ENCODE measurements at regions not wholly inside any gene's neighbourhood (a gene's known extent, or its start where the extent isn't known, plus 50 kb on each side); places are given as distances from the start of the nearest gene placed in this dataset.
"Not testable (repeated sequence)": the region's sequence is repeated elsewhere in the genome, so short reads cannot be mapped to it uniquely, and the experiment has no call there.

DNA sequence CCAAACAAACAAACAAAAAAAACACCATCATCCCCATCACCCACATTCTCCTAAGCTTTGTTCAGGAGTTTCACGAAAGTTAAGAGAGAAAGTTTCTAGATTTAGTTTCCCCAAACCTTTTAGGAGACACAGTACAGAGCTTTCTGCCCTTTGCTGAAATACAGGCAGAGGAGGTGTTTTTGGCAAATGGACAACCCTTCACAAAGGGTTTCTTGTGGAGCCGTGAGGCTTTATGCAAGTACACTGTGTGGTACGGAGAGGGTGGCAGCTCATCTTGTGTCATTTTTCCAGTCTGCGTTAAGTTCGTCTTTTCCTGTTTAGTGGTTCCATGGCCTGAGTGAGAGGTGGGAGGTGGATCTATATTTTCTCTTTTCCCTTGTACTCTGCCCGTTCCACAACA is 215.5 kb upstream of the PRKCQ start:
- DNase-seq, result no peak

DNA sequence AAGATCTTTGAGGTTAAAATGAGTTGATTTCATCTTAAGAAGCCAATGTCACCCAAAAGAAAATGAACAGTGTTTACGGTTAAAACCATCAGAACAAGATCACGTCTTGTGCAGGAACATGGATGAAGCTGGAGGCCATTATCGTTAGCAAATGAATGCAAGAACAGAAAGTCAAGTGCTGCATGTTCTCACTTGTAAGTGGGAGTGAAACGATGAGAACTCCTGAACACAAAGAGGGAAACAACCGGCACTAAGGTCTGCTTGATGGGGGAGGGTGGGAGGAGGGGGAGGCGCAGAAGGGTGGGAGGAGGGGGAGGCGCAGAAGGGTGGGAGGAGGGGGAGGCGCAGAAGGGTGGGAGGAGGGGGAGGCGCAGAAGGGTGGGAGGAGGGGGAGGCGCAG is 214.8 kb upstream of the PRKCQ start:
- DNase-seq, result not testable (repeated sequence)

DNA sequence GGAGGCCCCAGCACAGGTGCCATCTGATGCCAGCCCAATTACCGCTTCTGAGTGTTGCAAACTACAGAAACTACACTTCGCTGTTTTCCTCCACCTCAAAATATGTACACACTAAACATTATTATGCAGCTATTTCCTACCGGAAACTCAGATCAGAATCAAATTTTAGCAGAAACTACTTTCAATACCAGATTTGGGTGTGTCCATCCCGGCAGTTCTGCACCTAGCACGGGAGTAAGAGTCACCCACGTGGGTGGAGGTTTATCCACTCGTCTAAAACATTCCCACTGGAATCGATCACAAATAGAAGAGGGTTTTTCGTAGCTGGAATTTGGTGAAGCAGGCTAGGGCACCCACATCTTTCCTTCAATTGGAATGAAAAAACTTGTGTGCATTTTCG is 214.4 kb upstream of the PRKCQ start:
- no peak for DNase-seq

DNA sequence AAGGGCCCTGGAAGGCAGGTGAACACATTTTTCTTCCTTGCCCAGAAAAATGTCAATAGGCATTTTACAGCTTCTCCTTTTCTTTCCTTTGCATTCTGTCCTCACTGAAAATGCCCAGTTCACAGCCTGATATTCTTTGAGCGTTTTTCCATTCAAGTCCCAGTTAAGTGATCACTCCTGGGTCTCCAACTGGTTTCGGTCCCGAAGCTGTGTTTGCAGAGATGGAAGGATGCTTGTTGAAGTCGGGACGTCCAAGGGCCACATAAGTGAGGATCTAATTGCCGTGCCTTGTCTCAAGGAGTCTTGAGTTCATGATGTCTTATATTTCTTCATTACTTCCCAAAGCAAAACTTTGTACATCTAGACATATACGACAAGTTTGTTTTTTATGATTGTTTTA is 208.7 kb upstream of the PRKCQ start:
- DNase-seq, result no peak

DNA sequence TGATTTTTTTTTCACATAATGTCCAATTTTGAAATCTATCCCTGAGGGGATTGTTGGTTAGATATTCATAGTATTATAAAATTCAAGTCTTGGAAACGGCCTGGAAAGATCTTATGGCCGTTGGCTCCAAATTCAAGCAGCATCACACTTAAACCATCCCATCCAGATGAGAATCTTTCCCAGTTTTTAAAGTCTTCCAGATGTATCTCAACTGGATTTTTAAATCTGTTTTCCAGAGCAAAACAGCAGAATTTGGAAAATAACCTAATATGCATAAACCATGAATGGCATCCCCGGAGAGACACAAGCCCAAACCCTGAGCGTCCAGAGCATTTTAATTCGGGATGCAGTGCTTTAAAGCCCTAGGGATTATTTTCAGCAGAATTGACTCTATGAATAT is 208.2 kb upstream of the PRKCQ start:
- no peak for DNase-seq

DNA sequence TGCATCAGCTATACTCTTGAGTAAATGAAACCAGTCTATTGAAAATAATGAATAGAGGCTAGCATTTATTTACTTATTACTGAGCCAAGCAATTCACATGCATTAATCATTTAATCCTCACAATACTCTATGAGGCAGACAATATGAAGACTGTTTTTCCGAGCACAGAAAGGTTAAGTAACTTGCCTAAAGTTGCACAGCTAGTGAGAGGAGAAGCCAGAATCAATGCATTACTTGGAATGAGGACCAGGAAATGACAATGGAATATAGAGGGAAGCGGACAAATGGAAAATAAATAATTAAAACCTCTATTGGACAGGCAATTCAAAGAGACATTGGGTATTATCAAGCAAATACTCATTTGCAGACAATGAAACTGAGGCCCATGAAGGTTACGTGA is 207.6 kb upstream of the PRKCQ start:
- no peak for DNase-seq

DNA sequence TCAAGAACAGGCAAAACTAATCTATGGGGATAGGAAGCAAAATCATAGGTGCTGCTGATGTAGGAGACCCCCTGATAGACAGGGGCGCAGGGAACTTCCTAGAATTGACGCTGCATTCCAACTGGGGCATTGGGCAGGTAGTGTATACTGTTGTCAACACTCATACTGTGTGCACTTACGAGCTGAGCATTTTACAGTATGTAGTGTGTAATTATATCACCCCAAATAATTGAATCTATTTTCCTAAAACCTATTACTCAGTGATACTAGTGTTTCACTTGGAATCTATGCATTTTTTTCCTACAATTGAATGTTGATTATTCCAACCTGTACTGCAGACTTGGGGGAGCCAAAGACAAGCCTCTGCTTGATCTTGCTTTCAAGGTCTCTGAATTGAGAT is 207.0 kb upstream of the PRKCQ start:
- no peak for DNase-seq

DNA sequence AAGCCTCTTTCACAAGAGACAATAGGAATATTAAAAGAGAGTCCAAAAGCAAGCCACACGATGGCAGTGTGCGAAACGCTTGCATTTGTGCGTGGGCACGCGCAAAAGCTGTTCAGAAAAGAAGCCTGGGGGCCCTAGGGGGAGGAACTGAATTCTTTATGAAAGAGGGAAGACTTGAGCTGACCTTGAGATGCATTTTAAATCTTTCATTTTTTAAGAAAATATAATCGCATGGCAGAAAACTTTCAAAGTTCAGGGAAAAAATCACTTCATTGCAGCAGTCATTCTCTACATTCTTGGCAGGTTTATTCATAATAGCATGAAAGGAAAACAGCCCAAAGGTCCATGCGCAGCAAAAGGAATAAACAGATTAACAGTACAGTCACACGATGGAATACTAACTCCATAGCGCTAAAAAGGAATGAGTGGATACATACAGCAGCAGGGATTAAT is 206.5 kb upstream of the PRKCQ start:
- DNase-seq, result no peak

DNA sequence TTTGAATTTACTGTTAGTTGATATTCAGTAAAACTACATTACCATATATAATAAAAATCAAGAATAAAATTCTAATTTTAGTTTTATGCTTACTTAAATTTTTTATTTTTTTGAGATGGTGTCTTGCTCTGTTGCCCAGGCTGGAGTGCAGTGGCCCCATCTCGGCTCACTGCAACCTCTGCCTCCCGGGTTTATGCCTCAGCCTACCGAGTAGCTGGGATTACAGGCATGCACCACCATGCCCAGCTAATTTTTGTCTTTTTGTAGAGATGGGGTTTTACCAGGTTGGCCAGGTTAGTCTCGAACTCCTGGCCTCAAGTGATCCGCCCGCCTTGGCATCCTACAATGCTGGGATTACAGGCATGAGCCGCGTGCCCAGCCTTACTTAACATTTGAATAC is 204.4 kb upstream of the PRKCQ start:
- DNase-seq, result not testable (repeated sequence)

DNA sequence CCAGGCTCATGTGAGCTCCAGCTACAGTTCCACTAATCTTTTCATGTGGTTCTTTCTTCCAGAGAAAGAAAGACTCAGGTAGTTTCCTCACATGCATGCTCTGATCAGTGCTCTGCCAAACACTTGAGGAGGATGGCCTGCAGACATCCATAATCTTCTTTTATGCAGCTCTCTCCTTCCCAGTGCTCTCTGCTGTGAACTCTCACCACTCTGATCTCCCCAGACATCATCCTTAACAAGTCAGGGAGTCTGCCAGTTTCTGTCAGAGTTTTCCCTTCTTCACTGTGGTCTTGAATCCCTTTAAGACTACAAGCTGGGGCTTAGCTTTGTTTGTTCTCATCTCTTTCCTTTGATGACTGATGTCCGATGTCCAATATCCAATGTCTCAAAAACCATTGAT is 203.4 kb upstream of the PRKCQ start:
- no peak for DNase-seq

DNA sequence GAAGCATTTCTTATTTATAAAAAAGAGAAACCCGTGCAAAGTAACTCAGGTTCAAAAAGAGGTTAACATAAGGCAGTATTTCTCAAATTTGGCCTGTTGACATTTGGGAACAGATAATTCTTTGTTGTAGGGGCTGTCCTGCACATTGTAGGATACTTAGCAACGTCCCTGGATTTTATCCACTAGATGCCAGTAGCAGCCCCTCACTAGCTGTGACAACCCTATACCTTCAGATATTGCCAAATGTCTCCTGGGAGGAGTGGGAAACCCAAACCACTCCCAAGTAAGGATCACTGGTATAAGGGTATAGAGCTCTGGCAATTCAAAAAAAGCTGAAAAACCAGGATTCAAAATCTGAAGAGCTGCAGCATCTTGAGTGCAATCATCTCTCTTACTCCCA is 202.3 kb upstream of the PRKCQ start:
- DNase-seq, result no peak

DNA sequence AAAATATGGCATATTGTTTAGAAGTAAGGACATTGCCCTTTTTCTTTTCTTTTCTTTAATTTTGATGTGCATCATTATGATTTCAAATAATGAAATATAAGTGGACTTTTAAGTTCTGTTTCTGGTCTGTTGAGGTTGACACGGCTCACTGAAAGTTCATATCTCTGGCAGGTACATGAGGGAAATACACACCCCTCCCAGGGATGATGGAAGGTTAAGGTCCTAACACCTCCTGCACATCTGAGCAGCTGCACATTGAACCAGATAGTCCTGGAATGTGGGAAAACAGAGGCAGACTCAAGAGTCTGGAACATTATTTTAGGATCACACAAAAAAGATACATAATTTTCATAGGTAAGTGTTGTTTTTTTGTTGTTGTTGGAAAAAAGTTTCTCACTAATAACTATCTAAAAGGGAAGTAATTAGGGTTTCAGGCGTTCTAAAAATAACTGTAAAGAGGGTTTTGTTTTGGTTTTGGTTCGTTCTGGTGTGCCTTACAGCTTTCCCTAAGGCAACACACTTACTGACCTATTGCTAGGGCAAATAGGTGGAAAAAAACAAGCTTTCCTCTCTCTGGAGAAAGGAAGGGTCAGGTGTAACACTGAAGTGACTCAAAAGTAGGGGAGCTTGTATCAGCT is 201.2 kb upstream of the PRKCQ start:
- DNase-seq, result no peak

DNA sequence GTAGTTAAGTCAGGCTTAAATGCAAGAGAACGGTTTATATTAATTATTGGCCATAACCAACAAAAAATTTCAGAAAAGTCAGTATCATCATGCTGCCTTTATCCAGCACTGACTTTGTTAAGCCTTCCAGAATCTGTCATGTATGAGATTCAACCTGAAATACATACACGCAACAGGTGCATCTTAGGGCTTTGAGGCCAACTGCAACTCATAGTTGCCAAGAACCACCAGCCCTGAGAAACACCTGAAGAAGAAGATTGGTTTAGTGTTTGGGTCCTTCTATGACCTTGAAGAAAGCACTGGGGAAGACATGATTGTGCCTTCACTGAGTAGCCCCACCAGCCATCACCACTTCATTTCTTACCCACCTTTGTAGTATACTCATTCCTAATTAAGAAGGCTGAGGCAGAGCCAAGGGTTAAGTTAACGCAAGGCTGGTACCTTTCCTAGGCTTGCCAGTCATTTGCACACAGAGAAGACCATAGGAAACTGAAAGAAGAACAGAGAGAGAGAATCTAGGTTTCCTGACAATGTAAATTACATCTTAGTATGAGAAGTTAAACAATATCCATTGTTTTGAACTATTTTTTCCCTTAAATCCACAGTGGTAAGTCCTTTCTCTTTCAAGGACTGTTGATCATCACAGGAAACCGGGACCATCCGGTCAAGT is 200.1 kb upstream of the PRKCQ start:
- DNase-seq, result no peak

DNA sequence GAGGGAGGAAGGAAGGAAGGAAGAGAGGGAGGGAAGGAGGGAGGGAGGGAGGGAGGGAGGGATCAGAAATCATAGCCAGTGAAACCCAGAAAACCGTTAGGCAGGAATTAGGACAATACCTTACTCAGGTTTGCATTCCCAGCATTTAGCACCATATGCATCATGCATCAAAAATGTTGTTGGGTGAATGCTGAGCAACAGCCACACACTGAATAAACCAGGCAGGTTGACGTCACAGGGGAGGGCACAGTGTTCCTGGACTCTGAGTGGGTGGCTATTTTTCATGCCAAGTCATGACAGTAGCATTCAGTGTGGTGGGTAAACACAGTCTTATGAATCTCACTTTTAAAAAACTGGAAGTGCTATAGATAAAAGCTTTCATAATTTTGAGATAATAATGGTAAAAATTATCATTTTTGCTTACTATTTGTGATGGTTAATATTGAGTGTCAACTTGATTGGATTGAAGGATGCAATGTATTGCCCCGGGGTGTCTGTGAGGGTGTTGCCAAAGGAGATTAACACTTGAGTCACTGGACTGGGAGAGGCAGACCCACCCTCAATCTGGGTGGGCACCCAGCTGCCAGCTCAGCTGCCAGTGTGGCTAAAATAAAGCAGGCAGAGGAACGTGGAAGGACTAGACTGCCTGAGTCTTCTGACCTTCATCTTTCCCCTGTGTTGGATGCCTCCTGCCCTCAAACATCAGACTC is 199.1 kb upstream of the PRKCQ start:
- DNase-seq, result no peak

DNA sequence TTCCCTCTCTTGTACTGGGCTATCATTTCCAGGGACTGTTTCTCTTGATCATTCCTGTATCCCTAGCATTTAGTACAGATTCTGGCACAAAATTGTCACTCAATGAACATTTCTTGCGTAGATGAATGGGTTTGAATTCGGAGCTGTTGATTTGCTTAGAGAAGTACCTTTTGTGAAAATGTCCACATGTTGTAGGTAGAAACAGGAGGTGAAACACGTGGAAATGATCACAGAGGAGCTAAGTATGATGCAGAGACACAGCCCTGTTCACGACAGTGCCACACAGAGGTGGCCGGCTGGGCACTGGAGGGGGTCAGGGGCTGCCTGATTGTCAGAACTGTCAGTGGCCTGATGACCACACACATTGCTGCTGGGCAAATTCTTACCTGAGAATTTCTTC is 196.1 kb upstream of the PRKCQ start:
- DNase-seq, result no peak

DNA sequence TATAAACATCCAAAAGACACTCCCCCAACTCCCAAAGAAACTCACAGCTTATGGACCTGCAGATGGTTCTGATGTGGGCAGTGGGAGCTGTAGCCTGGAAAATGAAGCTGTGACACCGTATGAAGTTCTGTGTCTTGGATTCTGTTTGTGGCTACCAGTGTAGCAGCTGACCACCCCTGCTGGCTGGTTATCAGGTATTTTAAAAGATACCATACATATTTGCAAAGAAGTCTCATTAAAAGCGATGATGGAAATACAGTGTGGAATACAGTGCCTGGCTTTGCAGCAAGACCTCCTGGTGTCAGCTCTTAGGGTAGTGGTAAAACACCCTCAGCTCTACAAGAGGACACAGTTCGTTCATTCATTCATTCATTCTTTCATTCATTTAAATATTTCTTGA is 194.3 kb upstream of the PRKCQ start:
- DNase-seq, result no peak

DNA sequence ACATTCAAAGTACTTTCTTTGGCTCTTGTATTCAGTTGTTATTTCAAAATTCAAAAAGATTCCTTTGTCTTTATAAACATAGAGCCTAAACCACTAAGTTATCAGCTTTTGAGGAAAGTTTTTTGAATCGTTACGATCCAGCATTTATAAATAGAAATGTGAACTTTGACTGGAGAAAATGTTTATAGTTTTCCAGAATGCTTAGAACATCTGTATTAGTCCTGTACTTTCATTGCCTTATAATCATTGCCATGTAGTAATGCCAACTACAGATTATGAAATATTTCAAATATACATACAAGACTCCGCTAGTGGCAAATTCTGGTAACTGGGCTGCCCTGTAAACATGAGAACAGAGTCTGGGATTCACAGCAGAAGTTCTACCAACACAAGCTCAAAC is 191.3 kb upstream of the PRKCQ start:
- DNase-seq, result no peak

DNA sequence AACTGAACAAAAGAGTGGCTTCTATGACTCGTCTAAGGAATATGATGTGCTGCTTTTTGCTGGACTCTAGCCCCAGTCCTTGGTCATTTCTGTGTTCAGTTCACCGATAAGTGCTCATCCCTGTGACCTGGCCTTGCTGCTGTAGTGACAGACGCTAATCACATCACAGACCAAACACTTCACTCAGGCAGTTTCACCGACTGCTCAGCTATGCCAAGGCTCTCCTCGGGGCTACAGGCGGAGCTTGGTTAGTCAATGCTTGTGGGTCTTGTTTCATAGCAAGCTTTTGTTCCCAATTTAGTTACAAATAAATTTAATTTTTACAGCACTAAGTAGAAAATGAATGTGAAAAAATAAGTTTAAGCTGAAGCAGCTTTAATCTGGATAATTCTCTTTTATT is 190.8 kb upstream of the PRKCQ start:
- no peak for DNase-seq

DNA sequence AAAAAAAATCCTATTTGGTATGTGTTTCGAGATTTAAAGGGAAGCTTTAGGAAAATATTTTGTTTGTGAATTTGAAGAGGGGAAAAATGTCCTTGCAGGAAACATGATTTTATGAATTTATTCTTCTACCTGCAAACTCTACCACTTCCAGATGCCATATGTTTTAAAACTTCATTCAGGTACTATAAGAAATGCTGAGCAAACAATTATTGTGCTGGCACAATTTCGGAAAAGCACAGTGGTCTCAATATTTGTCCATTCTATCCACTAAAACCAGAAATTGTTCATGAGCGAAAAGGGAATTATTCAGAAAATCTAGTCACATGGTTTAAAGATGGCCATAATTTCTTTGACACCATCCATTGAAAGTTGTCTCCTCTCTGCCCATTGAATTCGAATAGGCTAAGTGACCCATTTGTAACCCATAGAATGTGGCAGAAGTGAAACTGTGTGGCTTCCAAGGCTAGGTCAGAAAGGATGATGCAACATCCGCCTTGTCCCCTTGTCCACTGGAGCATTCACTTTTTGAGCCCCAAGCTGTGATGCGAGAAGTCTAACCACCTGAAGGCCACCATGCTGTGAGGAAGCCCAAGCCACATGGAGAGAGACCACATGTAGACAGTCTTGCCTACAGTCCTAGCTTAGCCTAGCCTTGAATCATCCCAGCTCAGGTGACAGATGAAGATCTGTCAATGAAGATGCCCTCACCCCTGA is 189.8 kb upstream of the PRKCQ start:
- no peak for DNase-seq

DNA sequence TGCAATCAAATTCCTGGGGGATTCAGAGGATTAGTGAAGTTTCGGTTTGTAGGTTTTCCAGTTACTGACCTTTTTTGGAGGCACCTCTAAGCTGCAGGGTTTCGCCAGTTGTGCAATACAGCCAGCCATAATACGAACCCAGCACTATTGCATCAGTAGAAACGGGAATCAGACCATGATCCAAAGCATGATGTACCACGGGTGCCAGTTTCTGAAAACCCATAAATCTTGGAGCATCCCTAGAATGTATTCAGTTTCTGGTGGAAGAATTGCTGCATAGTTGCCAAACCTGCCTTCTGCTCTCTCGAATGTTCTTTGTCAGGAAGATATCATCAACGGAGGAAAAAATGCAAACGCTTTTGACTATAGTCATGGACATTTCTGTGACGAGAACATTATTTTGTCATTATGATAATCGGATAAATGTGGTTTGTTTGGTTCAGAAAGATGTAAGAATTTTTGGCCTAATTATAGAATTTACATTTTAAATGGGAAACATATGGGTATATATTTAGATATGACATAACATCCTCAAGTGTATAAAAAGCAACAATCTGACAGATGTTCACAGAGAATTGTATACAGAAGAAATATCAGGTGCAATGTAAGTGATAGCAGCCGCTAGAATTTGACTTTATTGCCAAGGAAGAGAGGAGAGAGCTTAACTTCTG is 186.2 kb upstream of the PRKCQ start:
- DNase-seq, result no peak

DNA sequence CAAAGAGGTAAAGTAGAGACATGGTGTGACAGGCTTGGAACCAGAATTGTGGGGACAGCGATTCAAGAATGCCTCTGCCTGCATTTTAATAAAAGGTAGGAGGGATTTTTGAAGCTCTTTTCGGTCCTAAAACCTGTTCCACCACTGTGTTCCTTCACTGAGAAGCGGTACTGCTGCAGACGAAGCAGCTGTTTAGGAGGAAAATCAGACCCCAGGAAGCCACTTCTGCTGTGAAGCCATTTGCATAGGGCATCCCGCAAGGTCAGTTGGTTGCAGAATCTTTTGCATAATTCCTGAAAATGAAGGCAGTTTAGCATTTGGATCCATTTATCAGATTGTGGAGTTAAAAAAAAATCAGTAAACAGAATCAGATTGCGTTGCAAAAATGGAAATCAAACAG is 183.3 kb upstream of the PRKCQ start:
- no peak for DNase-seq

DNA sequence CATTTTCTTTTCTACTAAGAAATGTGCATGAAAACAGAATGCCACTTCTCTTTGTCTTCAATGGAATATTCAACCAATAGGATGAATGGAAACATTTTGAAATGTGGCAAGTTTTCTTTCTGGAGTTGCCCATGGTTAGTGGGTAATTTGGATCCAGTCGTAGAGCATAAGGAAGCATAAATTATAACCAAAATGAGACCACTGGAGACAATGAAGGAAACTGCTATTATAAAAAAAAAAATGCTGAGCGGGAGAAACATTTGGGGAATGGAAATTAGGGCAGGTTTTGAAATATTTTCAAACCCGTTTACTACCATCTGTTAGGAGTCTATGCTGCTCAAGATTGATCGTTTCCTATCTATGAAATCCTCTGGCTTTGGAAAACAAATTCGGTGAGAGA is 182.9 kb upstream of the PRKCQ start:
- DNase-seq, result no peak

DNA sequence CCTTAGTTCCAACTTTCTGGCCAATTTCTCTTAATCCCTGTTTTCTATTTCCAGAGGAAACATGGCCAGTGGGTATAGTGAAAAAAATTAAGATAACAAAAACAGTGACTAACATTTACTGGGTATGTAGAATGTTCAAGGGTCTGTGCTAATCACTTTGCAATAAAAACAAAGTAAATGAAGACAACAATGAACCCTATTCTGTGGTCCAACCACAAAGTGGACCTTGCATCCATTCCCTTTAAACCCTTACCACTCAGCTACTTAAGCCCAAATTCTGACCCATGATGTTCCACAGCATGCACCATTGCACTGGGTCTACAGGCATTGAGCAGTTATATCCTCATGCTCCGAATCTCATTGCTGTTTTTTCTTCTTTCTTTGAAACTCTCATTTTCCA is 179.9 kb upstream of the PRKCQ start:
- DNase-seq, result no peak

Data from activated CD4-positive, alpha-beta T cell treated with anti-CD3 and anti-CD28 coated beads for 48 hours (primary cell).